Upper lobe of left lung (tissue), 6 donors: ENCODE measurements at regions not wholly inside any gene's neighbourhood (a gene's known extent, or its start where the extent isn't known, plus 50 kb on each side); places are given as distances from the start of the nearest gene placed in this dataset.
A peak's percentile ranks its signal among the peaks of the same experiment; 100 is the strongest.

Experiments
- ATAC-seq, 2 donors: fragments of 200-7000 bp; cut with Tn5 transposase; one replicate each; pipeline ENCODE4 v1.9.1; 2022; ENCODE audit warnings: mild to moderate bottlenecking in 2 of 2, moderate library complexity in 2 of 2; ENCODE audit not compliant: low FRiP score in 2 of 2
- DNase-seq, 2 donors: peaks; one replicate each; pipeline ENCODE4 v3.0.0-alpha.2; 2019 to 2020
- H3K27ac ChIP-seq, 4 donors: fragments of 200-600 bp; sonication (generic); one replicate each; pipeline ENCODE4 v1.5.1; 2016 to 2019
- H3K27me3 ChIP-seq, 4 donors: fragments of 200-600 bp; sonication (generic); one replicate each; pipeline ENCODE4 v1.5.1; 2017 to 2019
- H3K36me3 ChIP-seq, 4 donors: fragments of 200-600 bp; sonication (generic); one replicate each; pipeline ENCODE4 v1.5.1; 2016 to 2019
- H3K4me1 ChIP-seq, 4 donors: fragments of 200-600 bp; sonication (generic); one replicate each; pipeline ENCODE4 v1.5.1; 2018 to 2019
- H3K4me3 ChIP-seq, 4 donors: fragments of 200-600 bp; sonication (generic); one replicate each; pipeline ENCODE4 v1.5.1; 2017 to 2019; ENCODE audit warnings: mild to moderate bottlenecking in 2 of 4, moderate library complexity in 1 of 4
- H3K9me3 ChIP-seq, 4 donors: fragments of 200-600 bp; sonication (generic); one replicate each; pipeline ENCODE4 v1.5.1; 2018 to 2019
- CTCF ChIP-seq, 6 experiments: fragments of 450-650 bp in 4 of 6; fragments of 200-600 bp in 2 of 6; sonication (generic) in 2 of 6; IDR thresholded peaks; one replicate each; pipeline ENCODE4 v1.5.1; 2016 to 2019; ENCODE audit warnings: antibody characterized with exemption in 6 of 6
- EP300 ChIP-seq, 4 donors: sonication (generic); formaldehyde crosslinking; IDR thresholded peaks; one replicate each; pipeline ENCODE4 v1.5.1; 2017; ENCODE audit warnings: antibody characterized with exemption in 4 of 4, control low read depth in 2 of 4
- POLR2A ChIP-seq, 4 donors: fragments of 450-650 bp; IDR thresholded peaks; one replicate each; pipeline ENCODE4 v1.5.1; 2016 to 2017; ENCODE audit warnings: antibody characterized with exemption in 4 of 4, mild to moderate bottlenecking in 2 of 4
- POLR2AphosphoS5 ChIP-seq, 2 donors: sonication (generic); formaldehyde crosslinking; IDR thresholded peaks; one replicate each; pipeline ENCODE4 v1.5.1; 2017; ENCODE audit warnings: antibody characterized with exemption in 2 of 2
- WGBS, 2 donors: methylation state at CpG; one replicate each; pipeline ENCODE4 v1.1.5; 2017 to 2018; 5-methylcytosine and 5-hydroxymethylcytosine counted together
- donor health status: DM: no; HTN: no; CAD: no; lungs with moderate emphysema.
- donor health status: DM: no; HTN: yes; CAD: no; lungs with severe emphysema.

- DNase-seq (no peak), ATAC-seq (no peak)
- WGBS, 2 donors = 53 to 54% methylated on average over 6 of the region's 6 CpGs
- H3K27ac ChIP-seq = no peak overlapping the region
- no peaks in the 10 kb centered on the region for H3K9me3 ChIP-seq
- TF ChIP-seq CTCF (IDR thresholded peaks at IDR 0.05) (no peak), EP300 (IDR thresholded peaks at IDR 0.05) (no peak), POLR2A (IDR thresholded peaks at IDR 0.05) (no peak), POLR2AphosphoS5 (IDR thresholded peaks at IDR 0.05) (no peak)
- no peaks in the 10 kb centered on the region for H3K27me3 ChIP-seq
- H3K4me1 ChIP-seq = no peaks in the 10 kb centered on the region
- H3K4me3 ChIP-seq = no peak overlapping the region
- no peaks in the 10 kb centered on the region for H3K36me3 ChIP-seq
Observed at GRCh38 chr19:29120466-29120865, 92.5 kb downstream of the UQCRFS1 start.

- Histone ChIP-seq H3K27ac (no peak overlapping the region), H3K9me3 (no peaks in the 10 kb centered on the region), H3K36me3 (no peaks in the 10 kb centered on the region), H3K4me3 (no peak overlapping the region), H3K4me1 (no peaks in the 10 kb centered on the region), H3K27me3 (no peaks in the 10 kb centered on the region)
- 51 to 55% methylated on average over 9 of the region's 9 CpGs for WGBS, 2 donors
- DNase-seq = no peak
- TF ChIP-seq POLR2A (IDR thresholded peaks at IDR 0.05) (no peak), EP300 (IDR thresholded peaks at IDR 0.05) (no peak), CTCF (IDR thresholded peaks at IDR 0.05) (no peak), POLR2AphosphoS5 (IDR thresholded peaks at IDR 0.05) (no peak)
- ATAC-seq = no peak
Observed at GRCh38 chr19:29119590-29119989, 93.4 kb downstream of the UQCRFS1 start.

- Histone ChIP-seq H3K9me3 (no peaks in the 10 kb centered on the region), H3K27ac (no peak overlapping the region), H3K27me3 (no peaks in the 10 kb centered on the region), H3K4me1 (no peaks in the 10 kb centered on the region), H3K36me3 (no peaks in the 10 kb centered on the region), H3K4me3 (no peak overlapping the region)
- 41 to 42% methylated on average over 3 of the region's 3 CpGs for WGBS, 2 donors
- ATAC-seq = no peak
- no peak for DNase-seq
- TF ChIP-seq EP300 (IDR thresholded peaks at IDR 0.05) = no peak
- TF ChIP-seq CTCF (IDR thresholded peaks at IDR 0.05) = no peak
- no peak for TF ChIP-seq POLR2A (IDR thresholded peaks at IDR 0.05)
- TF ChIP-seq POLR2AphosphoS5 (IDR thresholded peaks at IDR 0.05) = no peak
Observed at GRCh38 chr19:29118389-29118788, 94.6 kb downstream of the UQCRFS1 start.

GRCh38 chr19:29117926-29118325, 95.0 kb downstream of the UQCRFS1 start:
- TF ChIP-seq CTCF (IDR thresholded peaks at IDR 0.05) (no peak), EP300 (IDR thresholded peaks at IDR 0.05) (no peak), POLR2AphosphoS5 (IDR thresholded peaks at IDR 0.05) (no peak), POLR2A (IDR thresholded peaks at IDR 0.05) (no peak)
- Histone ChIP-seq H3K27me3 (no peaks in the 10 kb centered on the region), H3K27ac (no peak overlapping the region), H3K4me3 (no peak overlapping the region), H3K36me3 (no peaks in the 10 kb centered on the region), H3K9me3 (no peaks in the 10 kb centered on the region), H3K4me1 (no peaks in the 10 kb centered on the region)
- 33 to 57% methylated on average over 7 of the region's 7 CpGs for WGBS, 2 donors
- peak in 1 of 2 donors; percentile 35 for ATAC-seq
- DNase-seq = no peak

- no peak for DNase-seq
- no peak overlapping the region for H3K27ac ChIP-seq
Observed at GRCh38 chr19:29115181-29115580, 97.8 kb downstream of the UQCRFS1 start.

More at GRCh38 chr19:29115181-29115580, 97.8 kb downstream of the UQCRFS1 start:
- Histone ChIP-seq H3K9me3 (no peaks in the 10 kb centered on the region), H3K27me3 (no peaks in the 10 kb centered on the region), H3K36me3 (no peaks in the 10 kb centered on the region), H3K4me3 (no peak overlapping the region), H3K4me1 (no peaks in the 10 kb centered on the region)
- 91% methylated on average over 1 of the region's 1 CpG; no CpG with 5 or more reads in 1 of the 2 donors for WGBS, 2 donors
- TF ChIP-seq POLR2AphosphoS5 (IDR thresholded peaks at IDR 0.05) = no peak
- no peak for TF ChIP-seq POLR2A (IDR thresholded peaks at IDR 0.05)
- TF ChIP-seq EP300 (IDR thresholded peaks at IDR 0.05) = no peak
- TF ChIP-seq CTCF (IDR thresholded peaks at IDR 0.05) = no peak
- ATAC-seq = no peak
